NCI-H1436 (cell line): ENCODE measurements at regions not wholly inside any gene's neighbourhood (a gene's known extent, or its start where the extent isn't known, plus 50 kb on each side); places are given as distances from the start of the nearest gene placed in this dataset.
"Not testable (repeated sequence)": the region's sequence is repeated elsewhere in the genome, so short reads cannot be mapped to it uniquely, and the experiment has no call there.

Experiments
- DNase-seq: peaks from one replicate; lab custom pipeline; 2025; lab: John Stamatoyannopoulos, UW

DNA sequence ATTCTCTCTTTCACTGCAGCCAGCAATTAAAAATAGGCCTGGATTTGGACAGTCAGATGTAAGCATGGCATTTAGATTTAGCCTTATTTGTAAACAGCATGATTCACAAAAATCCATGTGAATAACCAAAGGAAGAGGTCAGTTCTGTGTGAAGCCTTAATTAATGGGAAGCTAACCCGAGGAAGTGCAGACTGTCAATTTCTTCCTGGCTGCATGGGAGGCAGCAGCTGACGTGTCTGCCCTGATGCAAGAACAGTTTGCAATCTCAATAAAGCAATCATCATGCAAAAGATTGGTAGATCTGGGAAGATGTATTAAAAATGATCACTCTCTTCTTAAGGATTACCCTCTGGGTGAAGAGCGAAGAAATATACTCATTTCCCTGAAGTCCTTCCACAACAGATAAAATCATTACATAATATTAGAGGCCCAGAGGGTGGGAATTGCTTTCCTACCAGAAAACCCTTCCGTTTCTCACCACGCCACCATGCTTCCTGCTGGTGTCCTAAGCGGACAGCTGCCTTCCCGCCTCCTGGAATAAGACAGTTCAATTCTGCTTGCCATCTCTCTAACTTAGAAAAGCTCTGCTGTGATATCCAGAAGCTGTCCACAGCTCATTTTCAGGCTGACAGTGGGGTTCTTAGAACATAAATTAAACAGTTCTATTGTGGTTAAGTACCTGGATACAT is 526.7 kb upstream of the NRP1 start:
- DNase-seq = no peak

DNA sequence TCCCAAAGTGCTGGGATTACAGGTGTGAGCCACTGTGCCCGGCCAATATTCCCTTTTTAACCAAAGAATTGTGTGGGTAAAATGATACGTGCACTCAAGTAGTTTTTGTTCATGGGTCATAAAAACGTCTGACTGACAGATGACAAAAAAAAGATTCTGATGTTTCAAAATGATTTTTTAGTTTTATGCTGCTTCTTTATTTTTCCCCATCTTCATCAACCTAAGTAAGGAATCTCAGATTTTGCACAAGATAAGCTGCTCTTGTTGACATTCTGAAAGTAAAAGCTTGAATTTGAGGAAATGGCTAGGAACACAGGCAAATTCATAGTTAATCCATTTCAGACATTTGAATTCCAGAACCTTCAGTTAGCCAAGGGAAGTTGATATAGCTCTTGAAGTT is 526.1 kb upstream of the NRP1 start:
- DNase-seq = no peak

DNA sequence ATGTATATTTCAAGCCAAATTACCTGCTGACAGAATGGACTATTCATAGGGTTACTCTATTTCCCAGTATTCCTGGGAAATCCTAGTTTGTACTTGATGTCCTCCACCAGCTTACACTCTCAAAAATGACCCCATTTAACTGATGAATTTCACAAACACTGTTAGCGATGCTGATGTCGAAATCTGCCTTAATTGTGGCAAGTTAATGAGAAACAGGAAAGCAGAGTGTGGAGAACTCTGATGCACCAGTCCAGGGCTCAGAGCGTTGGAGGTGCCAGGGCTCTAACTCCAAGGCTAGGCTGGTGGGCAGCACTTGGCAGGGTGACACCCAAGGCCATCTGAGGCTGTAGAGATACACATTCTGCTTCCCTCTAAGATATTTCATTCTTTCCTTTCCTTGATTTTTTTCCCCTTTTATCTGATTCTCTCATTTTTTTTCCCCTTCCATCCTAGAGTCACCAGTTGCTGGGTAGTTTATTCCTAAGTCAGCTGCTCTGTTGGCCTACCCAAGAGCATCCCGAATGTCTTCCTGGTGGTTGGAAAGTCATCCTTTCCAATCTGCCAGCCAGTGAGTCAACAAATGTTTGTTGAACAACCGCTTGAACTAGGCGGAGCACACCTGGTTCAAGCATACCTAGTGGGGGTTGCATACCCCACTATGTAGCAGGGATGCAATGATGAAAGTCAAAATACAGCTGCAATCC is 525.0 kb upstream of the NRP1 start:
- DNase-seq = no peak

DNA sequence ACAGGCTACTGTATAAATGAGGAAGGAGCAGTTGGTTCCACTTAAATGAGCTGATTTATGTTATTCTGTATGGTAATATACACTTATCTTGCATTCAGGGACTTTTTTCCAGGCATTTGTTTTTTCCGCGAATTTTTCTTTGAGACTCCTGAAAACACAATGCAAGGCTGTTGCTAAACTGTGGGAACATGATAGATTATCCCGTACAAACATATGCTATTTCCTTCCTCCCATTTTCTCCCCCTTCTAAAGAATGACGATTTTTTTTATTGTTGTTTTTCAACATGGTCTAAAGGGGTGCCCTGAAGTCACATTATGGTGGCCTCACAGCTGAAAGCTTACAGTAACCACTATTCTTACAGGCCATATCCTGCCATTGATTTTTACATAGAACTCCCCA is 523.9 kb upstream of the NRP1 start:
- no peak for DNase-seq

DNA sequence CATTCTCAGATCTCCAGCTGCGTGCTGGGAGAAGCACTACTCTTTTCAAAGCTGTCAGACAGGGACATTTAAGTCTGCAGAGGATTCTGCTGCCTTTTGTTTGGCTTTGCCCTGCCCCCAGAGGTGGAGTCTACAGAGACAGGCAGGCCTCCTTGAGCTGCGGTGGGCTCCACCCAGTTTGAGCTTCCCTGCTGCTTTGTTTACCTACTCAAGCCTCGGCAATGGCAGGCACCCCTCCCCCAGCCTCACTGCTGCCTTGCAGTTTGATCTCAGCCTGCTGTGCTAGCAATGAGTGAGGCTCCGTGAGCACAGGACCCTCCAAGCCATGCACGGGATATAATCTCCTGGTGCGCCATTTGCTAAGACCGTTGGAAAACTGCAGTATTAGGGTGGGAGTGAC is 518.8 kb upstream of the NRP1 start:
- DNase-seq = not testable (repeated sequence)

DNA sequence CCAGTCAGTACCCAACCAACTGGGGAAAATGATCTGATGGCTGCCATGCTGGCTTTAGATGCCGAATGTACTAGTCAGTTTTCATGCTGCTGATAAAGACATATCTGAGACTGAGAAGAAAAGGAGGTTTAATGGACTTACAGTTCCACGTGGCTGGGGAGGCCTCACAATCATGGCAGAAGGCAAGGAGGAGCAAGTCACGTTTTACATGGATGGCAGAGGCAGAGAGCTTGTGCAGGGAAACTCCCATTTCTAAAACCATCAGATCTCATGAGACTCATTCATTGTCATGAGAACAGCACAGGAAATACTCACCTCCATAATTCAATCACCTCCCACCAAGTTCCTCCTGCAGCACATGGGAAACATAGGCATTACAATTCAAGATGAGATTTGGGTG is 508.9 kb upstream of the NRP1 start:
- no peak for DNase-seq

DNA sequence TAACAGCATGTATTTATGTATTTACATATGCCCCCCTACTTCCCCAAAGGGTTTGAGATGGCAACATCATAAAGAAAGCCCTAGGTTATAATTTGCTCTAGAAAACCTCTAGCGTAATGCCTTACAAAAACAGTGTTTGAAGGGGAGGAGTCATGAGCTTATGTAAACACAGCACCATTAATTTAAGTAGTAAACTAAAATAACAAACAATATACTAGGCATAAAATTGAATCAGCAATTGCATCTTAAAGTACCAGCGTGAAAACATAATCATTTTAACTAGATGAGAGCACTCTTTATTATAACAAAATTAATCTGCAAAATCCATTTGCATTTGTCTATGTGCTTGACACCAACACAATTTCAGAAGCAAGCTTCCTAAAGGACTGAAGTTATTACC is 507.2 kb upstream of the NRP1 start:
- DNase-seq = no peak

DNA sequence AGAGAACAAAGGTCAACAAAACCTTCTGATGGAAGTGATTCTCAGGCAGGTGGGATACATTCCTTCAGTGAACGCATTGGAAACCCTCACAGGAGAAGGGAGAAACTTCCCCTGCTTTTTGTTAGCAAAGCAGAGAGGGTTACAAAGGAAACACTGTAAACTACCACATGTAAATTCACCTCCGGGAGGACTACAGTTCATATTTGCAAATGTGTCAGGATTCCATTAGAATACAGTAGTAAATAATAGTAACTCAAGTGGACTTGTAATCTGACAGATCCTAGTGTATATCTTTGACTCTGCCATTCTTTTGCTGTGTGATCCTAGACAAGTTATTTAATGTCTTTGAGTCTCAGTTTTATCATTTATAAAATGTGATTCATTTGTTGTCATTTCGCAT is 504.3 kb upstream of the NRP1 start:
- DNase-seq = no peak

DNA sequence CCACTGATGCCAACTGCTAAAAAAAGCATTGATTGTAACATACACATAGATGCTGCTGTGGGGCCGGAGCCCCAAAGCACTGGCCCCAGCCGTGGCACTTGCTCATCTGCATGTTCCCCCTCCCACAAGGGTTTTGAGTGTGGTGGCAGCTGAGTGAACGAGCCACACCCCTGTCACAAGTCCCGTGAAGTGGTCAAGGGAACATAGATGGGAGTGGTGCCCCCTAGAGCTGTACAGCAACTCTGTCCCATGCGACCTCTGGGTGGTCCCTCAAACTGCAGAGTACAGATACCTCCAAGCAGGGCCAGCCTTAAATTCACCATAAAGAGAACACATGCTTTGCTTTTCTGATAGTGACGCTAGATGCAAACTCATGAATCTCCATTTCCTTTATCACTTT is 503.3 kb upstream of the NRP1 start:
- DNase-seq = no peak

DNA sequence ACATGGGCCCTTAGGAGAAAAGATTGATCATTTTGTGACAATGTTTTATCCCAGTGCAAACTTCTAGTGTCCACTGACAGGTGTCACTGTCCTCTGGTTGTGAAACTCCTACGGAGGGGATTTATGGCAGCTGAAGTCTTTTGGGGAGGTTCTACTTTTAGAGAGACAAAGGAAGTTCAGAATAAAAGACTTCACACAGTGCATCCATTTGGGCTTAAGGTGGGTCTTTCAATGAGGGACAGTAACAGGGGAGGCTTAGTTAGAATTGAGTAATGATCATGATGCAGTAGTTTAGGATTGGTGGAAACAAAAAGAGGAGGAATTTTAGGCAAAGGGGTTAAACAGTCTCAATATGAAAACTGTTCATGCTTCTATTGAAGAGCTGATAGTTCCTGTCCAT is 501.1 kb upstream of the NRP1 start:
- no peak for DNase-seq

DNA sequence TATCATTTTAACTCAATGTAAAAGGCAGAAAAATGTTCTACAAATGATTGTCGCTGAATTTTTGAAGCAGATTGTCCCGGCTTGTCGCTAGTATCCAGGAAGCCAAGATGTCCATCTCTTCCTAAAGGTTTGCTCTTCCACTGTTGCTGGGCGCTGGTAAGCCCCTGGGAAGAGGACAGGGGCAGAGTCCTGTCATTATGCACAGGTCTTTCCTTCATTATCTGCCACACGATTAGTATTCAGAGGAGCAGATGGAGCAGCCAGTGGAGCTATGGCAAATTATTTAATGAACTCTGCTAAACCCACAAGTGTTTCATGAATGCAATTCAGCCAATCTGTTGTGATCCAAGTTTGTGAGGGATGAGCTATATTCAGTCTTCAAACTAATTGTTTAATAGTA is 499.1 kb upstream of the NRP1 start:
- DNase-seq = no peak

DNA sequence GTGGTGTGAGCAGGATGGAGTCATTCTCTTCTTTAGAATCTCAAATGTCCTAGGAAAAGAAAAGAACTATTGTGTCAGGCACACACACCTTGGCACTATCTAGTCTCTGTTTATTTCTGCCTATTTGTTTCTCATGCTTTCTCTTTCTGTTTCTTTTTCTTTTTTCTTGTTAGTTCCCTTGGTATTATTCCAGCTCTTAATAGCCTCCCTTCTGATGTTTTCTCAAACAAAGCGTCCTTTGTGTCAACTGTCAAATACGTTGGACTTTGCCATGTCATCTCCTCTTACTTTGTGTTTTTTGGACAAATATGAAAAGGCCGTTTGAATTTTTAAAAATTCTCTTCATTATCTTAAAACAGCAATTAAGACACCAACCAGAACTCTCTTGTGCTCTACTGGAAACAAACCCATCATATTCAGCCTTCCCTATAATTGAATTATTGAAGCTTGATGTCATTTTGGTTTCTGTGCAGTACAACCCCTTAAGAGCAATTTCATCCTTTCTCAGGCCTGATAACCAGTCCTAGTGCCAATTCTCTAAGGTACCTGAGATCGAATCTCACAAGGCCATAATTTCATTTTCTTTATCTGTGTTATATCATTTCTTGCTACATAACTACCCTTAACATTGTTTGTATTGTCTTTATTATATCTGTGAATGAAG is 497.8 kb upstream of the NRP1 start:
- no peak for DNase-seq

DNA sequence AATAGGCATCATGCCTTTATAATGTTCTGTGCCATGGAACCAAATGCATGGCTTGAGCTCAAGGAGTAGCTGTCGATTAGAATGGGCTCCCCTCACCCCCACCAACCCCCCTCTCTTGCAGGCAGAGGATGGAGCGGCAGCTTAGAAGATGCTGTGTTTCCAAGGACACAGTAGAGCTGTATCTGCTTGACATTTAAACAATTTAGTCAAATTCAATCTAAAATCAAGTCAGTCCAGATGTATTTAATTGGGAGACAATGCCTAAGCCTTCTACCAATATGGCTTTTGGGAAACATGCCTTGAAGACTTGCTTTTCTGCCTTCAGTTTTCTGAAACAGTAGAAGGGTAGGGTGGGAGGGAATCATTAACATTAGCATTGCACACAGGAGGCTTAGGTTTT is 497.1 kb upstream of the NRP1 start:
- no peak for DNase-seq

DNA sequence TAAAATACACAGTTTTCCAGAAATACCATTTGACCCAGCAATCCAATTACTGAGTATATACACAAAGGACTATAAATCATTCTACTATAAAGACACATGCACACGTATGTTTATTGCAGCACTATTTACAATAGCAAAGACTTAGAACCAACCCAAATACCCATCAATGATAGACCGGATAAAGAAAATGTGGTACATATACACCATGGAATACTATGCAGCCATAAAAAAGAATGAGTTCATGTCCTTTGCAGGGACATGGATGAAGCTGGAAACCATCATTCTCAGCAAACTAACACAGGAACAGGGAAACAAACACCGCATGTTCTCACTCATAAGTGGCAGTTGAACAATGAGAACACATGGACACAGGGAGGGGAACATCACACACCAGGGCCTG is 495.4 kb upstream of the NRP1 start:
- not testable (repeated sequence) for DNase-seq

DNA sequence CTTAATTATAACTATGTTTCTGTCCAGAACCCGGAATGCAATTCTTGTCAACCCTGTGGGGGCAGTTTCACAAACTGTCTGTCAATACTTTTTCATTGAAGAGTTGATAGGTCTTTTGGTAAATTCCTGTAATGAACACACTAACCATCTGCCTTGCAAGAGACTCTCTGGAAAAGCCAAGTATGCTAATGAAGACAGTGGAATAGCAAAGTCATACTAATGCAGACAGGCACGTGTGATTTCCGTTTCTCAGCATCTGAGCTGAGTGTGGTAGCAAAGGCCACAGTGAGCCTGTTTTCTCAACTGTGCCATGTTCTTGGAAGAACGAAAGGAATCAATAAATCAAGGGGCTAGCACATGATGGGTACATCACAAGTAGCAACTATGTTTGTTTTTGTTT is 494.1 kb upstream of the NRP1 start:
- DNase-seq = no peak

DNA sequence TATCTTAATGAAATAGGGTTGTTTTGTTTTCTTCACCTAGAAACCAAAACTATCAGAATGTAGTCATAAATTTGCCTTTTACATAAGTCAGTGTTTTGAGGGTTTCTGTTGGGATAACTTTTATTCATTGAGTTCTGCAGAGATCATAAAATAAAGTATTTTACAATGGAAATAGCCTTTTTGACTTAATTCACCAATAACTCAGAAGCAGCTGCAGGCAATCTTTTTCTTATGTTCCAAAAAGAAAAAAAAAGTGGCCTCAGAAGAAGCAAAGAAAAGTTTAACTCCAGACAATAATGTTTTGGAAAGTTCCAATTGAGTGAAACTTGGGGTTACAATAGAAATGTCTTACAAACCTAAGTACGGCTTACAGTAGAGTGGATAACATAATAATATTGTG is 491.7 kb upstream of the NRP1 start:
- no peak for DNase-seq

DNA sequence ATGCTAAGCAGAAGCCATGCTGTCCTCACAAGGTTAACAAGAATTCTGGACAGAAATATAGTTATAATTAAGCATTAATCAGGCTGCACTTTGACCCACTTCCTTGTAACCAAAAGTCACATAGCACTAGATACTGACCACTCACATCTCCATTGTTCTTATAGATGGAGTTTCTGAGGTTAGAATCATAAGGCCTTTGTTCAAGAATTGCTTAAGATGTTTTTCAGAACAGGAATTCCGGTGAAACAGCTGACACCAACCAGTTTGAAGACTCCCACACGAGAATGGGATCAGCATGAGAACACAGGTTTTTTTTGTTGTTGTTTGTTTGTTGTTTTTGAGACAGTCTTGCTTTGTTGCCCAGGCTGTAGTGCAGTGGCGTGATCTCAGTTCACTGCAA is 488.3 kb upstream of the NRP1 start:
- DNase-seq = no peak

DNA sequence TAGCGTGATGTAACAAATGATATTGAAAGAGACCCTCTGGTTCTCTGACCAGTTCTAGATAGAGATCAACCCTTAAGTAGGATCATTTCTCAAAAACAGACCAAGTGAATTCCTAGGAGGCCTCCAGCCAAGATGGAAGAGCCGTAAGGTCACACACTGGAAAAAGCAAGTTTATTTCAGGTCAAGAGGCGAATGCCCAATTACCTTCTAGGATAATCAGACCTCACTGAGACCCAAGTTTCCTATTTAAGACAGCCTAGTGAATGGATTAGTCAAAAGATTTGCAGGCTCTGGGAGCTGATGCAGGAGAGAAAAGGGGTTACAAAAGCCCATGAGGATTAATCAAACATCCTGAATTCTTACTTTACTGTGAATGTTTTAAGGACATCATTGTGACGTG is 486.1 kb upstream of the NRP1 start:
- DNase-seq = peak; percentile 24

DNA sequence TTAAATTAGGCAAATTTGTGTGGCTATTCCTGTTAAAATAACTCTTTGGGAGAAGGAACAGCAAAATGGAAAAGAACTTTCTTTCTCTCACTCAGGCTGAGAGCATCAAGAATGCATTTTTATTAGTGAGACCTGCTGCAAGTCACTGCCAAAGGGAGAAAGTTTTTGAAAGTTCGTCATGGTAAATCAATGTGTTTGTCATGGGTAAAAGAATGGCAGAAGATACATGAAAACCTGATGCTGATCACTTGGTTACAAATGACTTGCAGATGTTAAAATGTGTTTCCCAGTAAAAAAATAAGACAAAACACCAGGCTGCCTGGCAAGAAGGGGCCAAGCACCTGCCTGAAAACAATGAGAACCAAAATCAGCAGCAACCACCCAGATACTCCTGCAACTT is 484.7 kb upstream of the NRP1 start:
- DNase-seq = no peak

DNA sequence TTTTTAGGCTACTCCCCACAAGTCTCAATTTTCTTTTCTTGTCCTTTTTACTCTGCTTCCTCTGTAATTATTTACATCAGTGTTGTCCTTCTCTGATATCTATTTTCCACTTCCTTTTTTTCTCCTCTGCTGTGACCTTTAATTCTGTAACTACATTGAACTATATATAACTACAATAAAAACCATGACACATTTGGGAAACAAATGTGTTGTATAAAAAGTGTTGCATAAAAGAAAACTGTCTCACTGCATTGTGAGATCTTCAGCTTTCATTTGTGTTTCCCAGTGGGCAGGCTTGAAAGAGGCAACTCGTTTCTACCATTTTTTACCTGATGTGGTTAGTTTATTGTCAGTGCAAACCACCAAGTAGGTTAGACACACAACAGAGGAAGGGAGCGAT is 483.9 kb upstream of the NRP1 start:
- no peak for DNase-seq

DNA sequence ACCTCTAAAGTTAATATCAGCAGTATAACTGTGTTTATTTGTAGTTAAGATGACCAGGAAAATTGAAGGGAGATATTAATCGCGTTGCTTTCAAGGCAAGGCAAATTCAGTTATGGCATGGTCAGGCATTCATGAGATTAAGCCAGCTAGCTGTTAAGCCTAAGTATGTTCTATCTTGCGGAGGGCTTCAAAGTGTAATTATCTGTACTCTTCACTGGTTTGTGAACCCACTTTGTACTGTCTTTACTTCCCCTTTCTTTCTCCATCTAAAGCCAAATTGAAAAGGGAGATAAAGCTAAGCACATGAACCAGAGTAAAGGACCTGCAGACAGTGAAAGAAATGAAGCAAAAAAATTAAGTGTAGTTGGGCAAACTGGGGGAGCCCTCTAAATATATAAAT is 483.1 kb upstream of the NRP1 start:
- DNase-seq = no peak

DNA sequence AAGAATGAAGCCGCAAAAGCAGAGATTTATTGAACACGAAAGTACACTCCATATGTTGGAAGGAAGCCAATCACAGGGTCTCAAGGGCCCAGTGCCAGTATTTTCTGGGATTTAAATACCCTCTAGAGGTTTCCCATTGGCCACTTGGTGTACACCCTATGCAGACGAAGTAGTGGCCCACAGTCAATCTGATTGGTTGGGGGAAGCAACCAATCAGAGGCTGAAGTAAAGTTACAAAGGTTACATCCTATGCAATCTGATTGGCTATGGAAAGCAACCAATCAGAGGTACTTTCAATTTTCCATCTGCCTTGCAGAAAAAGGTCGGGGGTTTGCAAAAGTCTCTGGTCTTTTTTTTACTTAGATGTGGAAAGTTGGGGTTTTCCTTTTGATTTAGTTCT is 481.3 kb upstream of the NRP1 start:
- DNase-seq = no peak

DNA sequence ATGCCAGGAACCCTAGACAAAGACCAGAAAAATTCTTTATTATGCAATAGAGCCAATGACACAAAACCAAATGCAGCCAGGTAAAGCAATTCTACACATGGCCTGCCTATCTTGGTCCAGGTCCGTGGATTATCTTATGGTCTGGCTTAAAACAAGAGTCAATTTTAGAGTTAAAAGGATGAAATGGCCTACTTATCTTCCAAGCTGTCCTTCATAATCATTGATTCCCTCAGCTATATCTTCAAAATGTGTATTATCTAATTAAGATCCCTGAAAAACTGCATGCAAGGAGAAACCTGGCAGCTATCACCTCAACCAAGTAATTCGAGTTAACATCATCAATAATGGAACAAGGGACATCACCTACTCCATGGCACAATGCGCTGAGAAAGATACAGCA is 479.4 kb upstream of the NRP1 start:
- DNase-seq = no peak

DNA sequence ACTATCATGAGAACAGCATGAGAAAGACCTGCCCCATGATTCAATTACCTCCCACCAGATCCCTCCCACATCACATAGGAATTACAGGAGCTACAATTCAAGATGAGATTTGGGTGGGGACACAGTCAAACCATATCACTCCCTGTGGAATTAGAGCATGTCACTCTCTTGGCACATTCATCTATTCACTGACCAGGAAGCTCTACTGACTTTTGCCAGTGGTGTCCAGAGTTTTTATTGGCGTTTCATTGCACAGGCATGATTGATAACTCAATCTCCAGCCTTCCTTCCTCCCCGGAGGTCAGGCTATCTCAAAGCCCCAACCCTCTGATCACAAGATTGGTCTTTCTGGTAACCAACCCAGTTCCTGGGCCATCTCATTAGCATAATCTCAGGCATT is 478.9 kb upstream of the NRP1 start:
- no peak for DNase-seq
